ENCODE measurements at regions not wholly inside any gene's neighbourhood (a gene's known extent, or its start where the extent isn't known, plus 50 kb on each side); places are given as distances from the start of the nearest gene placed in this dataset.
A peak's percentile ranks its signal among the peaks of the same experiment; 100 is the strongest.

DNA sequence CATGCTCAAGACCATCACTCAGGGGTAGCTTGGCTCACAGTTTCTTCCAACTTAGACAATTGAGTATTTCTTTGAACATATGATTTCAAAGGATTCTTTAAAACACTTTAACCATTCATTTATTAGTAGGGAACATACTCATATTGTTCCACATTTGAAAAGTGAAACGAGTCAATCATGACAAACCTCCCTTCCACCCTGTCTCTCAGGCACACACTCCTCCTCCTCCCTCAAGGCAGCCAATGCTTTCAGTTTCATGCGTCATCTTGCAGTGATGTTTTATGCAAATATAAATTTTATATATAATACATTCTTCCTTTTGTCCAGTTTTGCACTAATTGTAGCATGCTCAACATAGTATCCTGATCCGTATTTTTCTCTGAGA is 126.0 kb upstream of the BOD1 start:
- H3K4me3 ChIP-seq (replicated peaks in 1 of 2; ENCODE audit: low read depth in 2 of 2, low read length in 2 of 2): no peak overlapping the region
- TF ChIP-seq, protein P1, sequence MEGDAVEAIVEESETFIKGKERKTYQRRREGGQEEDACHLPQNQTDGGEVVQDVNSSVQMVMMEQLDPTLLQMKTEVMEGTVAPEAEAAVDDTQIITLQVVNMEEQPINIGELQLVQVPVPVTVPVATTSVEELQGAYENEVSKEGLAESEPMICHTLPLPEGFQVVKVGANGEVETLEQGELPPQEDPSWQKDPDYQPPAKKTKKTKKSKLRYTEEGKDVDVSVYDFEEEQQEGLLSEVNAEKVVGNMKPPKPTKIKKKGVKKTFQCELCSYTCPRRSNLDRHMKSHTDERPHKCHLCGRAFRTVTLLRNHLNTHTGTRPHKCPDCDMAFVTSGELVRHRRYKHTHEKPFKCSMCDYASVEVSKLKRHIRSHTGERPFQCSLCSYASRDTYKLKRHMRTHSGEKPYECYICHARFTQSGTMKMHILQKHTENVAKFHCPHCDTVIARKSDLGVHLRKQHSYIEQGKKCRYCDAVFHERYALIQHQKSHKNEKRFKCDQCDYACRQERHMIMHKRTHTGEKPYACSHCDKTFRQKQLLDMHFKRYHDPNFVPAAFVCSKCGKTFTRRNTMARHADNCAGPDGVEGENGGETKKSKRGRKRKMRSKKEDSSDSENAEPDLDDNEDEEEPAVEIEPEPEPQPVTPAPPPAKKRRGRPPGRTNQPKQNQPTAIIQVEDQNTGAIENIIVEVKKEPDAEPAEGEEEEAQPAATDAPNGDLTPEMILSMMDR (IDR thresholded peaks at IDR 0.05; ENCODE audit: low read depth, low read length): no peak
- no peak for DNase-seq (ENCODE audit: low read depth in 2 of 2)

DNA sequence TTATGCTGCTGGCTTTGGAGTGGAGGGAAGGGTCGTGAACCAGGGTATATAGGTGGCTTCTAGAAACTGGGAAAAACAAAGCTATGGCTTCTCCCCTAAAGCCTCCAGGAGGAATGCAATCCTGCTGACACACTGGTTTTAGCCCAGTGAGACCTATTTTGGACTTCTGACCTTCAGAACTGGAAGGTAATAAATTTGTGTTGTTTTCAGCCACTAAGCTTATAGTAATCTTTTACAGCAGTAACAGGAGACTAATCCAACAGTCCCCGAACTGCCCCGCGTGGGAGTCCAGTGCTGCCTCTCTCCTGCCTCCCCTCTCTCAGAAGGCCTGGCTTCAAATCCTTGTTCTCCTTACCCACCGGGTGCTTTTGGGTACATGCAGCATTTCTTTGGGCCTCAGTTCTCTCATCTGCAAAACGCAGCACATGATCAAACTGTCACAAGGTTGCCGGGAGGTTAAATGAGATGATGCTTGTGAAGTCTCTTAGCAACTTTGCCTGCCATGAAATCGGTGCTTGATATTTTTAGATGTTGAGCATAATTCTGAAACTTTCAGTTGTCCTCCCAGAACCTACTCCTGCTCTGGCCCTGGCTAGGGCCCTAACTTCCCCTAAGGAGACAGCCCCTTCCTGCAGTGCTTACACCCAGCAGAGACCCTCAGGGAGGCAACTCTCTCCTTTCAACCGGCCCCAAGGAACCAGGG is 127.3 kb upstream of the BOD1 start:
- no peak overlapping the region for H3K4me3 ChIP-seq (replicated peaks in 1 of 2; ENCODE audit: low read depth in 2 of 2, low read length in 2 of 2)
- DNase-seq (ENCODE audit: low read depth in 2 of 2): no peak
- TF ChIP-seq, protein P1 (IDR thresholded peaks at IDR 0.05; ENCODE audit: low read depth, low read length): no peak

DNA sequence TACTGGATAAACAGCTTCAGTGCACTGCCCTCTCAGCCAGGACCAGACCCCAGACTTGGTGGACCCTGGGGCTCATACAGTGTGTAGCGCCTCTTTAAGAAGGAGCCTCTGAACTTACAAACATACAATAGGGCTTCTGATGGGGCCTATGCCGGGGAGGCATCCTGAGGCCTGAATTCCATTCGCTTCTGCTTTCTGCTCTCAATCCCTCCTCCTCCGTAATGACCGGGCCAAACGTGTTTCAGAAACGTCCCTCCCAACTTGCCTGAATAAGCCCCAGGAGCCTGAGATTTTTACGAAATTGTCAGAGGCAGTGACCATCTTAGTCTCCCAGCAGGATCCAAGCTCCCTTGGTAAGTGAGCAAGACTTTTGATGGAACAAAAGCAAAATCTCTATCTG is 128.1 kb upstream of the BOD1 start:
- TF ChIP-seq, protein P1 (IDR thresholded peaks at IDR 0.05; ENCODE audit: low read depth, low read length): no peak
- no peak overlapping the region for H3K4me3 ChIP-seq (replicated peaks in 1 of 2; ENCODE audit: low read depth in 2 of 2, low read length in 2 of 2)
- DNase-seq (ENCODE audit: low read depth in 2 of 2): no peak

DNA sequence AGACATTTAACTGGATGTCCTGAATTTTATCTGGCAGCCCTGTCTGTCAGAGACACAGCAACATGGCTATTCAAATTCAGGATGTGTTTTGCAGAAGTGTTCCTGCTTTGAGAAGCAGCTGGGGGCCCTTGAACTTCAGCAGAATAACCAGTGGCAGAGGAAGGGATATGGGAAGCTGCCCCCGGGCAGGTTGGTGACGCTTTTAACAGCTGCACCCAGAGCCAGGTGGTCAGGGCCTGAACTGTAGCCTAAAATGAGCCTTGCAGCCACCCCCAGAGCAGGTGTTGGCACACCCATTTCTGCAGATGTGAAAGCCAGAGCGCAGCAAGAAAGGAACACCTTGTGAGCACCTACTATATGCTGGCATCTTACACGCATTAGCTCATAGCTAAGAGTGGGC is 128.7 kb upstream of the BOD1 start:
- DNase-seq (ENCODE audit: low read depth in 2 of 2): no peak
- no peak overlapping the region for H3K4me3 ChIP-seq (replicated peaks in 1 of 2; ENCODE audit: low read depth in 2 of 2, low read length in 2 of 2)
- TF ChIP-seq, protein P1 (IDR thresholded peaks at IDR 0.05; ENCODE audit: low read depth, low read length): no peak

DNA sequence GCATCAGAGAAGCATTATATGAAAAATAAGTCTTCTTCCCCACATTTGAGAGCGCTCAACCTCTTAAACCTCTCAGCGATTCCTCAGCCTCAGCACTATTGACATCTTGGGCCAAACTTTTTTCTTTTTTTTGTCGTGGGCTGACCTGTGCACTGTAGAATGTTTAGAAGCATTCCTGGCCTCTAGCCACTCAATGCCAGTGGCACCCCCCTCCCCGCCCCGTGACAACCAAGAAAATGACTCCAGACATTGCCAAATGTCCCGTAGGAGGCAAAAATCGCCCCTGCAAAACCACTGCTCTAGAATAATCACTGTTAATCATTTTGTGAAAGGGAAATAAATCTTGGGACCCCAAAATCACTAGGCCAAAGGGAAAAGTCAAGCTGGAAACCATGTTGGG is 129.1 kb upstream of the BOD1 start:
- no peak overlapping the region for H3K4me3 ChIP-seq (replicated peaks in 1 of 2; ENCODE audit: low read depth in 2 of 2, low read length in 2 of 2)
- no peak for DNase-seq (ENCODE audit: low read depth in 2 of 2)
- TF ChIP-seq, protein P1 (IDR thresholded peaks at IDR 0.05; ENCODE audit: low read depth, low read length): no peak

DNA sequence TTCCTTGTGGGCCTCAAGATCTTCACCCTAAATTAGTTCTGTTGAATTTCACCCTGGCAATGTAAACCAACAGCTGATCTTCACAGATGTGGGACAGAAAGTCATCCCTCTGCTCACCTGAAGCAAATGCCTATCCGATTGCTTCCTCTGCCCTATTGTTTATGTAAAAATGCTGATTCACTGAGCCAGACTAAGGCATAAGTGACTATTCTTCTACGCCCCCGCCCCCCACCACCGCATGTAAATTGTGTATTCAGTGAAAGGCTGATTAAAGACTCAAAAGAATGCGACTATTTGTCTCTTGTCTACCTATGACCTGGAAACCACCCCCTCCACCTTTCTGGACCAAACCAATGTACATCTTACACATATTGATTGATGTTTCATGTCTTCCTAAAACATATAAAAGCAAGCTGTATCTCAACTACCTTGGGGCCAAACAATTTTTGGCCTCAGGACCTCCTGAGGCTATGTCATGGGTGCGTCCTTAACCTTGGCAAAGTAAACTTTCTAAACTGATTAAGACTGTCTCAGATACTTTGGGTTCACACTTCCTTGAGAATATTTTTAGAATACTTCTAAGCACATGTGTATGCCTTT is 129.7 kb upstream of the BOD1 start:
- H3K4me3 ChIP-seq (replicated peaks in 1 of 2; ENCODE audit: low read depth in 2 of 2, low read length in 2 of 2): no peak overlapping the region
- TF ChIP-seq, protein P1 (IDR thresholded peaks at IDR 0.05; ENCODE audit: low read depth, low read length): no peak
- DNase-seq (ENCODE audit: low read depth in 2 of 2): peak in 1 of 2 donors; percentile 34
